ENCODE measurements at regions not wholly inside any gene's neighbourhood (a gene's known extent, or its start where the extent isn't known, plus 50 kb on each side); places are given as distances from the start of the nearest gene placed in this dataset.
"Not testable (repeated sequence)": the region's sequence is repeated elsewhere in the genome, so short reads cannot be mapped to it uniquely, and the experiment has no call there.

DNA sequence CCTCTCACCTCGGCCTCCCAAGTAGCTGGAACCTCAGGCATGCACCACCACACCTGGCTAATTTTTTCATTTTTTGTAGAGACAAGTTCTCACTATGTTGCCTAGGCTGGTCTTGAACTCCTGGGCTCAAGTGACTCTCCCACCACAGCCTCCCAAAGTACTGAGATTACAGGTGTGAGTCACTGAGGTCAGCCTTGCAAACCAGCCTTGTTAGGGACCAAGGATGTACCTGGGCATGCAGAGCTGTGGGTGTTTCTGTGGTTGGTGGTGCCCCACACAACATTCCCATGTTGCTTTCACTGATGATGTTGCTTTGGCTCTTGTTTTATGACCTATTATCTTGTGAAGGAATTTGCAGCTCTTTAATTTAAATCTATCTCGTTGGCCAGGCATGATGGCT is 54.8 kb downstream of the OTUD1 start:
- DNase-seq = no peak

DNA sequence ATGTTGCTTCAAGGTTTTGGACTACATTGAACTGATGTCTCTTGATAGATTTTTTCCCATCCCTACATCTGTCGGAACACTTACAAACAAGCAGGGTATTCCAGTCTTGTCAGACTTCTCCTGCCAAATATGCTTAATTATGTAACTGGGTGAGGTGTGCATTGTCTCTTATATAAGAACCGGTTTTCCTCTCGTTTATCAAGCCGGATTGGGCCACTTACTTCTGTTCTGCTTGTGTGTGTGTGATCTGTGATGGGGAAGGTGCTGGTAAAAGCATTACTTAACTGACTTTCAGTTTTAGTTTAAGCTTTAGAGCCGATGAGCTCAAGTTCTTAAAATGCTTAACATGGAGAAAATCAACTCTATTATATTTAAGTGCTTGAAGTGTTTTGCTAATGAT is 57.9 kb downstream of the OTUD1 start:
- no peak for DNase-seq

DNA sequence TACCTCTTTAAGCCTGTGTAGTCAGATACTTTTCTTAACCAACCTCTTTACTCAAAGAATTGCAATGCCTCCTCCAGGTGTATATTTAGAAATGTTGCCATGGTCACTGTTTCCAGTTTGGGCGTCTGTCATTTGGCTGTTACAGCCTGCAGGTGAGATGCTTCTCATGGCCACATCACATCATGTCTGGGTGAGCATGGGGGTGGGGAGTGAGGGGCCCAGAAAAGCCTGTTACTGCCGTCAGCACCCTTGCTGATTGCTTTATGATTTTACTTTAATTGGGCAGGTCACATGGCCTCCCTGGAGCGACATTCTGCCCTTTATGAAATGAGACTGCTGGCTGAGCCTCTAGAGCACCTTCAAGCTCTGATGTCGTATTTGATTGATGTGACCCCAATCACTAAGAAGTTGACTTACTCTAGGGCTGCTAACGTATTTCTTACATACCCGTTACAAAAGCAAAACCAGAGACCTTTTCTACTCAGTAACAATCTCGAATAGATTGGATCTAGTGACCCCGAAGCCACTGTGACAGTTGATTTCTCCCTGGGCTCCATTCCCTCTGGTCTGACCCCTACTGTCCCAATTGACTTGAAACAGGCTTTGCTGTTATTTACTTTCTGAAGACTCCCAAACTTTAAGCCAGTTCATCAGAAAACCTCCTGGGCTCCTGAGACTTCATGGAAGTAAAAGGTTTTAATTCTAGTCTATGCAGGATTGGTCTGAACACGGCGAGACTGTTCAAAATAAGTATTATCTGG is 60.7 kb downstream of the OTUD1 start:
- DNase-seq = no peak

DNA sequence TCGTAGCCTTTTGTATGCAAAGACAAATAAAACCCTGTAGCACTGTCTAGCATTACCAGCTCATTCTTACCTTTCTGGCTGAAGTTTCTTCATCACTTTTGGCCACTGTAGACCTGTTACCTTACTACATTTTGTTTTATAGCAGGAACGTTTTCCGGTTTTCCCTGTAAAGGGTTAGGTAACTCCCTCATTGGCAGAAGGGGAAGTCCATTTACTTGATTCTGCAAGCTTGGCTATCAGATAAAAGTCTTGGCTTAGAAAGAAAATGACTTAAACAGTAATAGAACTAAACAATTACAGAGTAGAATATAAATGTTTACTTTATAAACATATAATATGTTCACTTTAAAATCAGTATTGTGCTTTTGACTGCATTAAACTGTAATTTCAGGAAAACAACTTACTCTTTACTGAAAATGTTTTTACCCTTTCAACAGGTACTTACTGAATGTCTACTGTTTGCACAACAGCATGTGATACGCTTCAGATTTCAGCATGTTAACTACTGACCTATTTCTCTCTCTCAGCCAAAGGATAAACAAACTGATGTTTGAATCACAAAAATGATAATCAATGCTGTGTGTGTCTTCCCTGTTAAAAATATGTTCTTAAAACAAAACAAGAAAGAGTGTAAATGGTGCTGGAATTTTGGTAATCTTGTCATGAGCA is 67.1 kb downstream of the OTUD1 start:
- DNase-seq = no peak

DNA sequence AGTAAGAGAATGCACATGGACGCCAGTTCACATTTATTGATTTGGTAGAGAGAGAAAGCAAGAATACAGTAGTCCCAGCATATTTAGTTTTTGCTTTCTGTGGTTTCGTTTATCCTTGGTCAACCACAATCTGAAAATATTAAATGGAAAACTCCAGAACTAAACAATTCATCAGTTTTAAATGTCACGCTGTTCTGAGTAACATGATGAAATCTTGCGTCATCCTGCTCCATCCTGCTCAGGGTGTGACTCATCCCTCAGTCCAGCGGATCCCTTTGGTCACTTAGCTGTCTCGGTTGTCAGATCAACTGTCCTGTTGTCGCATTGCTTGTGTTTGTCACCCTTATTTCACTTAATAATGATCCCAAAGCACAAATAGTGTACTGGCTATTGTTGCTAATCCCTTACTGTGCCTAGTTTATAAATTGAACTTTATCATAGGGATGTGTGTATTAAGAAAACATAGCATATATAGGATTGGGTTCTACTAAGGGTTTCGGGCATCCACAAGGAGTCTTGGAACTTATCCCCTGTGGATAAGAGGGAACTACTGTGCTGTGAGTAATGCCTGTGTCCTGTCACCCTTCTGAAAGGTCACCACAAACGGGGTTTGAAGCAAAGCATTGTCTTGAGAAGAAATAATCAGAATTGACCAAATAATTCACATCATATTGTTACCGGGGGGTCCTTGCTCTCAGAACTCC is 73.6 kb downstream of the OTUD1 start:
- DNase-seq = no peak

DNA sequence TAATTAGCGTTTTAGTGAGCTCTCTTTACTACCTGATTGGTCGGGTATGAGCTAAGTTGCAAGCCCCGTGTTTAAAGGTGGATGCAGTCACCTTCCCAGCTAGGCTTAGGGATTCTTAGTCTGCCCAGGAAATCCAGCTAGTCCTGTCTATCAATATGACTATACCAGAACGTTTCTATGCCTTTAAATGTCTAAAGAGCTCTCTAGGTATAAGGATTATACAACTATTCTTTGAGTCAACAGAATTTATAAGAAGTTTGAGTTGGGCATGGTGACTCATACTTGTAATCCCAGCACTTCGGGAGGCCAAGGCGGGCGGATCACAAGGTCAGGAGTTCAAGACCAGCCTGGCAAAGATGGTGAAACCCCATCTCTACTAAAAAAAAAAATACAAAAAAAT is 74.7 kb downstream of the OTUD1 start:
- not testable (repeated sequence) for DNase-seq

DNA sequence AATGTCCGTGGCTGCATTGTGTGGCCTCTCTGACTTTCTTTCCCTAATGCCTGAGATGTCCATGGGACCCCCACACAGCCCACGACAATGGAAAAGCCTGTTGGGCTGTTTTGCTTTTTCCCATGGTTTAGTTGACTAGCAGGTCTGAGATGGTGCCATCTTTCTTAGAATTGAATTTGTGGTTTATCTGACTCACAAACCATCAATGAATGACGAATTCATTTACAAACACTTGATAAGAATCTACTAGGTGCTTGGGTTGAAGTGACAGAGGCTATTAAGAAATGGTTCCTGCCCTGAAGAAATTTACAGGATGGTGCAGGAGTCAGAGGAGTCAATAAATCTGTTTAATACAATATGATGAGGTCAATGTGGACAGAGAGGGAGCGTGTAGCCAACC is 75.4 kb downstream of the OTUD1 start:
- no peak for DNase-seq

DNA sequence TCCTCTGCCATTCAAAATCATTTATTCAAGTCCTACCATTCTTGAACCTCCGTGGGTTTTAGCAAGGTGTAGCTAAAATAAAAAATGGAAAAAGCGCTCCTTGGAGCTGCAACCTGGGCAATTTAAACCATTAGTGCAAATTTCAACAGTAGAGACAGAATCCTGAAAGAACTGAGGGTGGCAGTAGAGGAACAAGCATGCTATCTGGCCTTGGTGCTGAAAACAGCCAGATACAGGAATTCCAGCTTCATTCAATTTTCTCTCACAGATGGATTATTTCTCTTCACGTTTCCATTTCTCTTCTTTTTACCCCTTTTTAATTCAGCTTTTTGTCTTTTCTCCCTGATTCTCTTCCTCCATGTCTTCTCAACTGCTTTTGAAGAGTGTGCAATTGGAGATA is 77.7 kb downstream of the OTUD1 start:
- peak; percentile 59 for DNase-seq

DNA sequence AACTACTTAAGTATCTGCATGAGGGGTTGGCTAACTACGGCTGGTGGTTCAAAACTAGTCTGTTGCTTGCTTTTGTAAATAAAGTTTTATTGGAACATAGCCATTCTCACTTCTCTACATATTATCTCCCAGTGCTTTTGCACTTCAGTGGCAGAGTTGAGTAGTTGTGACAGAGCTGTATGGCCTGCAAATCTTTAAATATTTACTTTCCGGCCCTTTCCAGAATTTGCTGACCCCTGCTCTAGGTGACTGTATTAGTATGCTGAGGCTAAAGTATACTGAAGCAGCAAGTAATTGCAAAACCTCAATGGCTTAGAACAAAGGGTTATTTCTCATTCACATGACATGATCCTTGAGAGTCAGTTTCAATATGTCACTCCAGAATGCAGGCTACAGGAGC is 78.3 kb downstream of the OTUD1 start:
- DNase-seq = no peak

DNA sequence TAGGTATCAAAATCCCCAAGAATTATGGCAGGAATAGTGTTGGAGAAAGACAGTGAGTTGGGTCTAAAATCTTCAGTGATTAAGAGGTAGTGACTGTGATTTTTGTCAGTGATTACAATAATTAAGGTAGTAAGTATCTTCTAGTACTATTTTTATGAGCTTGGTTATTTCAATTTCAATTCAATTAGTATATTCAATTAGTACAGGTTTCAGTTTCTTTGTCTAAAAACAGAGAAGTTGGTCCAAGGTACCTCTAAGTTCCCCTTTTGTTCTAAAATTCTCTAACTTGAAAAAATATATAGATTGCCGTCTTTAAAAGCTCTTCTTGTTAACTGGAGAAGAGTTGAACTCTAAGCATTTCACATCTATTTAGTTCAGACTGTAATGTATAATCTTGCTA is 82.9 kb downstream of the OTUD1 start:
- DNase-seq = no peak

DNA sequence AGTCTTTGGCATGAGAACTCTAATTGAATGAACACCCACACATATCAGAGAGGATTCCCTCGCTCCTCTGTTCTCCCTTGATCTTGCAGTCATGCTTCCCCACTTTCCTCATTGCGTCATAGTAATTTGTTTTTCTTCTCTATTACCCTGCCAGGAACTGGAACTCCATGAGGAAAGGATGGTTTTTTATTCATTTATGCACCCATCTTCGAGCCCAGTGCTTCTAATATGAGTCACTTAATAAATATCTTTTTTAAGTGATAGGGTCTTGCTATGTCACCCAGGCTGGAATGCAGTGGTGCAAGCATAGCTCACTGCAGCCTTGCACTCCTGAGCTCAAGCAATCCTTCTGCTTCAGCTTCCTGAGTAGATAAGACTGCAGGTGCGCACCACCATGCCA is 83.5 kb downstream of the OTUD1 start:
- no peak for DNase-seq

DNA sequence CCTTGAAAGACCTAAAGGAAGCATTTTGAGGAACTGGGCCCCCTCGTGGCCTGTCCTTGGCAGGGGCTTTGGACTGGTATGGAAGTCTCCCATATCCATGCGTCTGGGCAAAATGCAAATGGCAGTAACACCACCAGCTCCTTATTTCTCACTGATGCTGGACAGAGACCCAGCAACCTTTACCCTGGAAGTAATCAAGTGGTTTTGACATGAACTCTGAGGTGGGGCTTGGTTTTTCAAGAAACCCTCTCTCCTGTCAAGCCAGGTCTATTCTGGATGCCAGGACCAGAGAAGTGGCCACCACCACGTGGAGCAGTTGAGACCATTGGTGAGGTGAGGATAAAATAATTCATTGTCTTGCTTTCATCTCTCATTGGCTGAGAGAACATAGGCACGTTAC is 84.4 kb downstream of the OTUD1 start:
- DNase-seq = no peak

DNA sequence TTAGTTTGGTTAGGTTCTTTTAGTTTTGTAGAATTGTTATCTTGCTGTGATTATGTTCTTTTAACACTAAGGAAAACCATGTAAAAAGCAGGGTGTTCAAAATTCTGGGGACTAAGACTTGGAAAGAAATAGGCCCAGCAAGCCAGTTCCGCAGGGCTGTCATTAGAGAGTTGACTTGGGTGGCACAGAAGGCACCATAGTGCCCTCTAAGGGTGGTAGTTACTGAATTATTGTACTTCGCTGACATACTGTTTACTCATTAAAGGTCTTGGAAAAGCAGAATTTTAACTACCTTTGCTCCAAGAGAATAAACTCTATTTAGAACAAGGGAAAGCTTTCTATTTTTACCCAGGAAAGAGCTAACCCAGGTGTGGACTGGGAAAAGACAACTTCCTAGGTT is 86.5 kb downstream of the OTUD1 start:
- peak; percentile 20 for DNase-seq

DNA sequence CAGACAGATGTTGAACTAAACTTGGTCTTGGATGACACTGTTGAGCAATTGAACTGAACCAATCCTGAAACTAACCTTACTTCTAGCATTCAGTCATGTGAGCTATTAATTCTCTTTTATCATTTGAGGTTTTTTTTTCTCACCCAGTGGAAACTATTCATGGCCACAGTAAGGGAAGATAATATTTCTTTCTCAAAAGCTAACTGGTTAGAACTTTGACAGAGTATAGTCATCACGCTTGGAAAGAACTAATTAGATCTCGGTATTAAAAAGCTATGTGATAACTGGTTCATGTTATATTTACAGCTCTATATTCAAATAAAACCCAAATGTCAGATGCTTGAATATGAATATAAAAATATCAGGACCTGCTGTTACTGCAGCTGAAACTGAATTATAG is 89.5 kb downstream of the OTUD1 start:
- DNase-seq = no peak

DNA sequence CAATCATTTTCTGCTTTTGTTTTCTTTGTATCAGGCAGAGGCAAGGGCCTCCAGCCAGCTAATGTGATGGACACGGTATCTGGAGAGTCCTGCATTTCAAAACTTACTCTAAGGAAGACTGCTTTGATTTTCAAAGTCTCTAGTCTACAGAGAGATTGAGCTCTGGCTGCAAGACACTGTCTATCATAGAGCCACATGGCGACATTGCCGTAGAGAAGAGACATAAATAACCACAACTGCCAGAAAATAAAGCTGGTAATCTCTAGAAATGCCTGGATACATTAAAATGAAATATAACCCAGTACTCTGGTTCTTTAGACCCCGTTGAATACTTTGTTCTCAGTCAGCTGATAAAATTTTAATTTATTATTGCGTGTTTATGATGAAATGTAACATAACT is 90.8 kb downstream of the OTUD1 start:
- DNase-seq = no peak

DNA sequence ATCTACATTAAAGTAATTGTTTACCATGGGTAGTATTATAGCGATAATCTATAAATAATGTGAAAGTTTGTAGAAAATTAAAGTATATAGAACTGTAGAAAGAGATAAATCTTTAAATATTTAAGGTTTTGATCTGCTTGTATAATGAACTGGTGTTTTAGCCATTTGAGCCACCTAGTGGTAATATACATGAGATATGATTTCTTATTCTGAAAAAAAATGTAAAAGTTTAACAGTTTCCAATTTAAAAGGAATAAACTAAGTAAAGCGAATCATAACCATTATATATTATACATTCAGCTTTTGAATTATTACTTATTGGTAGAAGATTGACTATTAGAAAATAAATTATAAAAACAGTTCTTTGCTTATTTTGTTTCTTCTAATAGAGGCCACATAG is 91.2 kb downstream of the OTUD1 start:
- peak; percentile 13 for DNase-seq

DNA sequence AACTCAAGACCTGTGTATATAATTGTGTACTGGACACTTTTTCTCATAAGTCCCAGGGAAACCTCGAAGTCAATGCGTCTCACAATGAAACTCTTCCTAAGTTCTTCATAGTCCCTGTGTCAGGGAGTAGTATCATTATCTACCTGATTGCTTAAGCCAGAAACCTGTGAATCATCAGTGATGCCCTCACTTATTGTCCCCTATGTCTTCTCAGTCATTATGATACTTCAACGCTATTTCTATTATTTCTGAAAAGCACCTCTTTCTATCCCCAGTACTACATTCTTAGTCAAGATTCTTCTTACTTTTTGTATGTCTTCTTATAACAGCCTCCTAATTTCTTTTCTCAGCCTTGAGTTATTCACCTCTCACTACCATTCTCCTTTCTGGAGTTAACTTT is 94.3 kb downstream of the OTUD1 start:
- DNase-seq = no peak

DNA sequence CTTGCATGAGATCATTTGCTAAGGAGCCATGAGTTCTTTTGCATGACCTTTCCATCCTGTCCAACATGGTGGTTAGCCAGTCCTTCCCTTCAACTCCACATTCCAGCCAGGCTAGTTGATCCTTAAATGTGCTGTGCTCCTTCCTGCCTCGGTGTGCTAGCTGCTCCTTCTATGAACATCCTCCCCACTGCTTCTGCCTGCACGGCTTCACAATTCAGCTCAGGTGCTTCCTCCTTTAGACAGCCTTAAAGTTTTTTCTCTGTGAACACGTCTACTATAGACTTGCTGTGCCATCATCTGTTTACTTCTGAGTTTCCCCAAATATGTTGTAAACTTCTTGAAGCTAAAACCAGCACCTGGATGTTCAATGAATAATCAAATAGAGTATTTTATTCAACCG is 95.5 kb downstream of the OTUD1 start:
- DNase-seq = no peak

DNA sequence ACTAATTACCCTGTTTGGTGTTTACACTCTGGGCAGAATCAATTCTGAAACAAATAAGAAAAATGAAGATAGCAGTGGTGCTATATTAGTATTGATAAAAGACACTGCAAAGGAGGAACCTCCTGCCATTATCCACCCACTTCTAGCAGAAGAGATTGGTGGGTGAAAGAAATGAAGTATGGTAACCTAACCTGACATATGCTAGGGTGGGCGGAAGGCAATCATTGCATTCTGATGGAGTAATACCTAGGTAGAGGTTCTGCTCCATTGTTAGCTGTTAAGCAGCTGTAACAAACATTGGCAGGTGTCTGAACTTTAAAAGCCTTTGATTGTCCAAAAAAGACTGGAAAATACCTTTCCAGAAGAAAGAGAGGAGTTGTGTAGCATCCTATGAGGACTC is 95.9 kb downstream of the OTUD1 start:
- DNase-seq = no peak

DNA sequence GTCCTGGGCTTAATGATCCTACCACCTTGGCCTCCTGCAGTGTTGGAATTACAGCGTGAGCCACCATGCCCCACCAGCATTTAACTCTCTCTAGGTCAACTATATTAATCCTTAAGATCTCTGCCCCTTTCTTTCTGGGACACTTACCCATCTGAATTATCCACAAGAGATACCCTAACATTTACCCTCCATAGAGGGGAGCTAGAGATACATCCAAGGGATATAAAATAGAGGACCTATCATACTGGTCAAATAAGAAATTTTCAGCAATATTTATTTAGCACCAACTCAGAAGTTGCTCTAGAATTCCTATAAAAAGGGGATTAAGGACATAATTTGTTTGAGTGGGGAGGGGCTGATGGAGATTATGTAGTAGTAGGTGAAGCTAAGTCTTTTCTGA is 96.5 kb downstream of the OTUD1 start:
- DNase-seq = no peak

DNA sequence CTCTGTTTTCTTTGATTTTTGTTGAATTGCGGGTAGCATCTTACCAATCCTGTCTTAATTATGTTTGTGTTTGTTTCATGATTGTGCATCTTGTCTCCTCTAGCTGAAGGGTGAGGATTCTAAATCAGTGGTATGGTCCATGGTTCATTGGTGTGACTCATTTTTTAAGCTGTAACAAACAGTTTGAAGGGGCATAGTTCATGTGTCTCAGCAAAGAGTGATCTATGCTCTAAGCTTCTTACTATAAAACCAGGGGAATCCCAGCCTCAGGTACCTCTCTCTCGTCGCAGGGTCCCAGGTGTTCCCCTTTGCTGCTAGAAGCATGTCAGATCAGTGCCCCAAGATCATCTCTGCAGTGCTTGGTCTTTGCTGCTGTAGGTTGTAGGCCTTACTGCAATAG is 100.1 kb downstream of the OTUD1 start:
- DNase-seq = no peak

DNA sequence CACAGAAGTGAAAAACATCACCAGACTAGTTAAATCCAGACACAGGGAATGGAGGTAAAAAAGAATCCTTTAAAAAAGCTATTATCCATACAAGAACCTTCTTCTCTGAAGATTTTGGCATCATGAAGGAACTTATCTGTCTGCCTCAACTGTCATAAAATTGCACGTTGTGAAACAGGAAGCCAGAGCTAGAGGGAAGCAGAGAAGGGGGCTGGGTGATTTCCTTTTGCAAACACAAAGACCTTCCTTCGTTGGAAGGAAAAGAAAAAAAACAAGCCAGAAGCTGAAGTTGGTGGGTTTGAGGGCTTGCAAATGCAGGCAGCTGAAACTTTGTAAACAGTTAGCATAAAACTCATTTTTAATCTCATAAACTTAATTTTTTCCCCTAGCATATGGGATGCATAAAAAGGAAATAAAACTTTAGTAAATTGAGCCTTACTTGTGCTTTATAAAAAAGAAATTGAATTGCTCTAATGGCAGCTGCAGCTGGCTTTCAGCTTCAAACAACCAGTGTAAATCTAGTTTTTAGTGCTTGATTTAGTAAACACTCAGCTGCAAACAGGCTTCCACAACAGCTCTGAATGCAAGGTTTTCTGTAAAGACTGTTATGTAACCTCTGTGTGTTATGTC is 101.6 kb downstream of the OTUD1 start:
- peak; percentile 11 for DNase-seq

DNA sequence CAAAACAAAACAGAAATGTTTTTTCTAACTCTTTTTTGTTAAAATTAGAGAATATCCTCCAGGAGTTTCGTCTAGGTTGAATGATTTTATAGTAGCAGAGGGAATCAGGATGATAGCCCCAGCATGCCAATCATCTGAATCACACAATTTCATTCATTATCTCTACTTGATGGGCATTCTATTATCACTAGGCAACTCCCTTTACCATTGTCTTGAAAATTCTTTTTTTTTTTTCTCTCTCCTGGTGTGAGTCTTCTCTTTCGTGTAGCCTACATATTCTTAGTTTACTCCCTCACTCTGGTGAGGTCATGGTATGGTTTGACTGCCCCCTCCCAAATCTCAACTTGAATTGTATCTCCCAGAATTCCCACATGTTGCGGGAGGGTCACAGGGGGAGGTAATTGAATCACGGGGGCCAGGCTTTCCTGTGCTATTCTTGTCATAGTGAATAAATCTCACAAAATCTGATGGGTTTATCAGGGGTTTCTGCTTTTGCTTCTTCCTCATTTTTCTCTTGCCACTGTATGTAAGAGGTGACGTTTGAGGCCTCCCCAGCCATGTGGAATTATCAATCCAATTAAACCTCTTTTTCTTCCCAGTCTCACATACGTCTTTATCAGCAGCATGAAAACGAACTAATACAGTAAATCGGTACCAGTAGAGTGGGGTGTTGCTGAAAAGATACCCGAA is 105.0 kb downstream of the OTUD1 start:
- no peak for DNase-seq

Measured in tongue (tissue), 1 donor.